HG02588 (cell line): ENCODE measurements at regions not wholly inside any gene's neighbourhood (a gene's known extent, or its start where the extent isn't known, plus 50 kb on each side); places are given as distances from the start of the nearest gene placed in this dataset.

ENCODE experiments used
- ATAC-seq: cut with Tn5 transposase; IDR thresholded peaks from one replicate; pipeline ENCODE4 v1.9.1; 2021; ENCODE audit warnings: mild to moderate bottlenecking, moderate library complexity; ENCODE audit not compliant: unreplicated experiment

DNA sequence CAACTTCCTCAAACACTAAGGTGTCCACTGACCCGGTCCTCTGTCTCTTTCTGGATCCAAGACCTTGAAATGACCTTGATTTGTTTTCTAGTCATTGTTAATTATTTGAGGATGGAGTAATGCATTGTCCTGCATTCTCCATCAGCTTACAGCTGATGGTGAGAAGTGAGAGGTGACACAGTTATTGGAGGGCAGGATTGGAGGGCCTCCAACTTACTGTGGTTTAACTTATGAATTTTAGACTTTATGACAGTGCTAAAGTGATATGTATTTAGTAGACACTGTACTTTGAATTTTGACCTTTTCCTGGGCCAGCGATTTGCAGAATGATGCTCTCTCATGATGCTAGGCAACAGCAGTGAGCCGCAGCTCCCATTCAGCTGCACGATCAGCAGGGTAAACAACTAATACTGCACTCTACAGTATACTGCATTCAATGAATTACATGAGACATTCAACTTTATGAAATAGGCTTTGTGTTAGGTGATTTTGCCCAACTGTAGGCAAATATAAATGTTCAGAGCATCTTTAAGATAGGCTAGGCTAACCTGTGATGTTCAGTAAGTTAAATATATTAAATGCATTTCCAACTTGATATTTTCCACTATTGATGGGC is 200.0 kb upstream of the MEX3C start:
- ATAC-seq = no peak

DNA sequence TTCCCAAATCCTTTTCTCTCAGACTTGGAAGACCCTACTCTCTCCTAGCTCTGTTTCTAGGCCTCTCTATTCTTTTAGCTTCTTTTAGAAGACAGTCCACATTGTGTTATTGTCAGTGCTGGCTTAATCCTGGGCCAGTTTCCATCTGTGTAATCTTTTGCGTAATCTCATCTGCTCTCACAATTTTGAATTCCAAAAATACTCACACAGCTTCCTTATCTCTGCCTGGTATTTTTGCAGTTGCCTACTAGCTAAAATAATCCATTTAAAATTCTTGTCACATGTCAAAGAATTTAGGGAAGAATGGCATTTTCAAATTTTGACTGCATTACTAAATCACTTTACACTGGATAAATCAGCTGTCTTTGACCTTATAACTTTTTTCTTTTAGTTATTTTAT is 200.6 kb upstream of the MEX3C start:
- ATAC-seq = no peak

DNA sequence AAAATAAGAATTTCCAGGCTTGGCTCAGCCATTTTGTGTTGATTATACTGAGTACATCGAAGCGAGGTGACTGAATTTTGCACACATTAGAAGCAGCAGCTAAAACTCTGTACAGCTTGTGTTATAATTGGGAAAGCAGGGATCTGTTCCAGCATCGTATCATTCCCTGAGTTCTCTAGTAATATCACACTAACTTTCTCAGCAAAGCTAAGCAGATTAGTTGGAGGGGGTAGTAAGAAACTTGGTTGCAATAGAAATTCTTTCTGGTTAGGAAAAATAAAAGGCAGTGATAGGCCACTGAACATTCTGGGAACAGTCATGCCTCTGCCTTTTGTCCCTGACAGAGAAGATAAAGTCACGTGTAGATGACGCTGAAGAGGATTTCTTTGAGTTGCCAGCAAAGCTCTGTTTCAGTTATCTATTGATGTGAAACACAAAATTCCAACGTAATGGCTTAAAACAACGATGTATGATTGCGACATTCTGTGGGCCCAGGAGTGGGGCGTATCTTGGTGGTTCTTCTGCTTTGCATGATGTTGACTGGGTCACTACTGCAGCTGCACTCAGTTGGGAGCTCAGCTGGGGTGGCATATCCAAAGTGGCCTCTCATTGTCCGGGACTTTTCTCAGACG is 202.1 kb upstream of the MEX3C start:
- no peak for ATAC-seq

DNA sequence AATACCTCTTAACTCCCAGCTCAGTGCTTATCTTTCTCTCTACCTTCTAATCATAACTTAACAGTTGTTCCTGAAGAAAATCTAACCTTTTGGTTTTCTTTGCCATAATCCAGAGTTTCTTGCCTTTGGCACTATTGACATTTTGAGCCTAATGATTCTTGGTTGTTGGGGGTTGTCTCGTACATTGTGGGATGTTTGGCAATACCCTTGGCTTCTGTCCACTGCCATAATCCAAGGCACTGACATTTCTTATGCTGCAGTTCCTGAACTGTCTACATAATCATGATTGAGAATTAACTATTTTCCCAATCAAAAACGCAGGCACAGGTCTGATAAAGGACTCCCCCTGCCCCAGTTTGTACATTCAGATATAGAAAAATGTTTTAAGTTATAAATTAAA is 203.2 kb upstream of the MEX3C start:
- ATAC-seq = no peak

DNA sequence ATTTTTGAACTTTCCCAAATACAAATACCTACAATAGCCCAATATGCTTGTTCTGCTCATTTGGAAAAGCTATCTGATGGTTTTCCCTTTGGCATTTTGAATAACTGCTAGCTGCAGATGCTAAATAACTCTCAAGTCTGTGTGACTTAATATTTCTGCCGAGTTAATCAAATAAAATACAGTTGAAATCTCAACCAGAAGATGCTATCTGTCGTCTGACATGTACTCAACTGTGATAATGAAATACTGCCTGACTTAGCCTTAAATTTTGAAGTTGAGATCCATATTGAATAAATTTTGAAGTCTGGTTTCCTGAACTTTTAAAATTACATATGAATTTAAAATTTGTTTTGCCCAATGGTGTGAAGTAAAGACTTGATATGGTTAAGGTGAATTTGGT is 204.4 kb upstream of the MEX3C start:
- ATAC-seq = no peak

DNA sequence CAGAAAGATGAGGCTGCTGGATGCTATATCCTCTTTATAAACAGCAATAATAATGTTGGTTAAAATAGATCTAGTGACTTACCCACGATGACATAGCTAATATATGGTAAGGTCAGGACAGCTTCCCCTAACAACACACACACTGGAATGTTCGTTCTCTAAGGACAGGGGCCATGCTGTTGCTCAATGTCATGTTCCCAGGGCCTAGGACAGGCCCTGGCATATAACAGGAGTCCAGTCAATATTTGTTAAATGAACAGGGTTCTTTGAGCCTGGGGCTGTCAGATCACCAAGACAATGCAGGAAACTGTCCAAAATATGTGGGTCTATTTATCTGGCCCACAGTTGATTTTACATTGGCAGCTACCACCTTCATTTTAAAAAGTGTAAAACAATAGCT is 207.1 kb upstream of the MEX3C start:
- ATAC-seq = no peak

DNA sequence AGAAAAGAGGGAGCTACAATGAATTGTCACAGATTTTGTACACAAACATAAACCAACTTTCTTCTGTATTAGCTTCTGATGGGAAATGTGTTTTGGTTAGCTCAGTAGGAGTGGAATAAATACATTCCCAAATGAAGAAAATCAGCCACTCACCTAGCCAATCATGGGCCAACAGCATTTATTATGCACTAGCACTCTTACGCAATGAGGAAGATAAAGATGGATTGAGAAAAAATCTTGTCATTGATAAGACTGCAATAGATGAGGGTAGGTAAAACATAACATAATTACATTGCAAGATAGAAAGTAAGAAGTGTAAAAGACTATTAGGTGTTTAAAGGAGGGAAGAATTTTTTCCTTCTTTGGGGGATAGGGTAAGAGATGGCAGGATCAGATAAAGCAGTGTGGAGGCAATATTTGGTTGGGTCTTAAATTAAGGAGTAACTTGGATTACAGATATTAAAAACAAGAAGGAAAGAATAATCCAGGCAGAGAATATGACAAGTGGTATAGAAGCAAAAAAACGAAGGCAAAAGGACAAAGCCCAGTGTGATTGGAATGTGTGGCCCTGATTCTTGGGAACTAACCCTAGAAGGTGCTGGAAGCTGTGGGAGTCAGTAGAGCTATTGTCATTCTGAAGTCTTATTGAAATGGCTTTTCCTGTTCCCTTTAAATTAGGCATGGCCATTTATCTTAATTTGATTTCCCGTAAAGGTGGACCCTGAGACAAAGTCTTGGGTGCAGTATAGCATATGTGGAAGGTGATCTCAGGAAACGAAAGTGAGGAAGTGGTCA is 208.4 kb upstream of the MEX3C start:
- ATAC-seq = no peak

DNA sequence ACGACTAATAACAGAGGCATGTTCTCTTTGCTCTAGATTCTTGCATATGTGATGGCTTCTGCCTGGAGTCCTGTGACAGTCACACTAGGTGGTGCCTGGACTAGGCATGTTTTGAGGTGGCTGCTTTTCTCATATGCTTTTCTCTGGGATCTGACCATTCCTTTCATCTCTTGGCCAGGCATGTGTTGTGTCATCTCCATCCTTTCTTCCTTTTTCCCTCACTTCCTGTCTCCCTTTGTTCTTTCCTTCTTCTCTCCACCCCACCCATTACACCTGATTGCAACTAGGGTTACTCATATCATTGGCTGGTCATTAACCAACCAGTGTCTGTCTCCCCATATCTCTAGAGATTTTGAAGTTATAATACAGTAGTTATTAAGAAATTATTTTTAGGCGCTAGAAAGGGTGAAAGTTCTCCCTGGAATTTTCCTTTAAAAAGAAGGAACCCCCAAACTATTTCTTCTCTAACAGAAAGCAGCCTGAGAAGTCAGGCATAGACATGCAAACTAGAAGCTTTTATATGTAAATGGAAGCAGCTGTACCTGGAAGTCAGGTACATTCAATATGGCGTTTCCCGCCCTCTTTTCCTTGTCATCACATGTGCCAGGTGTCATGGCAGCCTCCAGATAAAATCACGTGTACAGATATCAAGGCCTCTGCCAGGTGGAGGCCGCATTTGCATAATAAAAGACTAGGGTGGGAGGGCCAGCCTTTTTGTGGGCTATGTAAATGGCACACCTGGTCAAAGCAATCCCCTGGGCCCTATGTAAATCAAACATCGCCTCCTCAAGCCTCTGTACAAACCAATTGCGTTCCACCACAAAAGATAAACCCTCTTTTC is 220.4 kb upstream of the MEX3C start:
- ATAC-seq = no peak

DNA sequence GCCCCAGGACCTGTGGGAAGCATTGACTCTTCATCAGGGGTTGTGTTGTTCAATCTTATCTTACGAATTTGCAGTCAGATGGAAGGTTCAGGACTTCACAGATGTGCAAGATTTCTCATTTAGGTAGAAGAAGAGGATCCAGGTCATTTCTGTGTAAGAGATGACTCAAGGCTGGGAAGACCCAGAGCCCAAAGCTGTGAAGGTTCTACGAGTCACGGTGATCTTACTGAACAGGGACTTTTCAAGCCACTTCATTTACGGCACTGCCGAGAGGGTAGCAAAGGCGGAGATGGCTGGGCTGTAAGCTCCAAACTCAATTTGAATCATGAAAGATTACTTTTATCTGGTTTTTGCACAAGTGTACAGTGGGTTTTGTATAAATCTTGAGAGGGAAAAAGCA is 228.0 kb upstream of the MEX3C start:
- ATAC-seq = peak; percentile 74

DNA sequence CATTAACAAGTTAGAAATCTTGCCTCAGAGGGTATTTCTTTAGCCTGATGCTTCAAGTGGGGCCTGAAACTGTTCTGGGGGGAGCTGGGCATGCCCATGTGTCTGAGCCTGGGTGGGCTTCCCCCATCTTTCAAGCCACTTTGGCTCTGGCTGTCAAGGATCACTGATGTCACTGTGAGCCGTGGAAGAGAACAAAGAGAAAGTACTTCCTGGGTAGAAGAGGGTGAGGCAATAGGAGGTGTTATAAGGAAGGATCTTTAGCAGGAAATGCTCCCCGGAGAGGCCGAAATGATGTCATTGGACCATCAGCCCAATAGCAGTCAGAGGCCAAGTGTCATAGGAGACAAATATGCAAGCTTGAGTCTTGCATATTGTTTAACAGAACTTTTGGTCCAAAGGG is 228.4 kb upstream of the MEX3C start:
- peak; percentile 40 for ATAC-seq

DNA sequence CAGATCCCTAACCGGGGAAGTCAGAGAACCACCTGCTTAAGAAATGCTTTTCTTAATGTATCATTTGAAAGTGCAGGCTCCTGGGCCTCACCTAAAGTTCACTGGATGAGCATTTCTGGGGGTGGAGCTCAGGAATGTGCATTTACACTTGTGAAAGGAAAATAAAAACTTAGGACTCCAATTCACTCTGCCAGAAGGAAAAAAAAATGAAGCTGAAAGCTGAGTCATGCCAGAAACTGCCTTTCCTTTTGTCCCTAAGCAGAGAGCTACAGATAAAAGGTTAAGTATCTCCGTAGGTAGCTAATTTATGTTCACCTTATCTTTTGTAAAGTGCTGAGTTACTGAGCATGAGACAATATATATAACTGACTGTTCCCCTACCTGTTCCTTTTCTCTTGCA is 229.5 kb upstream of the MEX3C start:
- no peak for ATAC-seq

DNA sequence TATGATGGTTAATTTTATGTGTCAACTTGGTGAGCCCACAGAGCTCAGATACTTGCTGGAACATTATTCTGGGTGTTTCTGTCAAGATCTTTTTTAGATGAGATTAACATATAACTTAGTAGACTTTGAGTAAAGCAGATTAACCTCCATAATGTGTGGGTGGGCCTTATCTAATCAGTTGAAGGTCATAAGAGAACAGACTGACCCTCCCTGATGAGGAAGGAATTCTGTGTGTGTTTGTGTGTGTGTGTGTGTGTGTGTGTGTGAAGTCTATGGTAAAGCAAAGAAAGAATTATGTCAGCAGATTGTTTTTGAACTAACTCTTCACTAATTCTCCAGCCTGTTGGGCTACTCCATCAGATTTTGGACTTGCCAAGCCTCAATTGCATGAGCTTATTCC is 232.2 kb upstream of the MEX3C start:
- ATAC-seq = no peak

DNA sequence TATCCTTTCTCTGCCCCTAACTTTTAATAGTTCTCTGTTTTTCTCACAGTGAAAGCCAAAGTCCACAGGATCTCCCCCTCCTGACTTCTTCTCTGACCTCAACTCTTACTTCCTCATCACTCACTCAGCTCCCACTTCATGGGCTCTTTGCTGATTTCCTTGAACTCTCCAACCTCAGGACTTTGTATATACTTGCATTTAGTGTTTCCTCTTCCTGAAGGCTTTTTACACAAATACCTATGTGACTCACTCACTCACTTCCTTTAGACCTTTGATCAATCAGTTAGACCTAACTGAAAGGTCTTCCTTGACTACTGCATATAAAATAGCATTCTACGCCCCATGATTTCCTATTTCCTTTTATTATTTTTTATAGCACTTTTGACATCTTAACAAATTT is 233.1 kb upstream of the MEX3C start:
- ATAC-seq = no peak

DNA sequence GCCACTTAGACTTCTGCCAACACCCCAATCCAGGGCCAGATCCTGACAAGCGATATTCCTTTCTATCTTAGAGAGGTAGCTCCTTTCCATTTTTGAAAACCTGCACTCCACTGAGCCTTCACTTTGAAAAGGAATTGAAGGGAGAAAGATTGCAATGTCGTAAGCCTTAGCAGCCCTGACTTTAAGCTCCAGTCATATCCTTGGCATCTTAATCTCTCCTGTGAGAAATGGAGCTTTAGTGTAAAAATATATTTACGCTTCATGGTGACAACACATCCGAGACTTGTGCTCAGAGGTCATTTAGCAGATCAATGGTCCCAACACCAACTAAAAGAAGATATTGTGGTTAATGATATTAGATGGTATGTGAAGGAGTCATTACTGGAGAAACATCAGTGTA is 235.8 kb upstream of the MEX3C start:
- no peak for ATAC-seq

DNA sequence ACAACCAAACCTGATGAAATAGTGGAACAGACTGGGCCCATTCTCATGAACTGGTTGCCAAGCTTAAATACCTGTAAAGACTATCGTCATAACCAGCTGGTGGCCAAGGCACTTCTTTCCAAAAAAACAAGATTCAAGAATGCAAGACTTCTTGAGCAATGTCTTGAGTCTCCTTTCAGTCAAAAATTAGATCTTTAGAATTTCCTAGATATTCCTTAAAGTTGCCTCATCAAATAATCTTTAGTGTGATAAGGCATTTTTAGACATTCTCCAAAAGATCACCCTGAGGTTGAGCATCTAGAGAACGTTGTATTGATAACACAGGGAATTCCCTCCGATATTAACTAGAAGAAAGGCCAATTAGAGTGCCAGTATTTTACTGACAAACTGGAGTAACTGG is 236.4 kb upstream of the MEX3C start:
- ATAC-seq = no peak

DNA sequence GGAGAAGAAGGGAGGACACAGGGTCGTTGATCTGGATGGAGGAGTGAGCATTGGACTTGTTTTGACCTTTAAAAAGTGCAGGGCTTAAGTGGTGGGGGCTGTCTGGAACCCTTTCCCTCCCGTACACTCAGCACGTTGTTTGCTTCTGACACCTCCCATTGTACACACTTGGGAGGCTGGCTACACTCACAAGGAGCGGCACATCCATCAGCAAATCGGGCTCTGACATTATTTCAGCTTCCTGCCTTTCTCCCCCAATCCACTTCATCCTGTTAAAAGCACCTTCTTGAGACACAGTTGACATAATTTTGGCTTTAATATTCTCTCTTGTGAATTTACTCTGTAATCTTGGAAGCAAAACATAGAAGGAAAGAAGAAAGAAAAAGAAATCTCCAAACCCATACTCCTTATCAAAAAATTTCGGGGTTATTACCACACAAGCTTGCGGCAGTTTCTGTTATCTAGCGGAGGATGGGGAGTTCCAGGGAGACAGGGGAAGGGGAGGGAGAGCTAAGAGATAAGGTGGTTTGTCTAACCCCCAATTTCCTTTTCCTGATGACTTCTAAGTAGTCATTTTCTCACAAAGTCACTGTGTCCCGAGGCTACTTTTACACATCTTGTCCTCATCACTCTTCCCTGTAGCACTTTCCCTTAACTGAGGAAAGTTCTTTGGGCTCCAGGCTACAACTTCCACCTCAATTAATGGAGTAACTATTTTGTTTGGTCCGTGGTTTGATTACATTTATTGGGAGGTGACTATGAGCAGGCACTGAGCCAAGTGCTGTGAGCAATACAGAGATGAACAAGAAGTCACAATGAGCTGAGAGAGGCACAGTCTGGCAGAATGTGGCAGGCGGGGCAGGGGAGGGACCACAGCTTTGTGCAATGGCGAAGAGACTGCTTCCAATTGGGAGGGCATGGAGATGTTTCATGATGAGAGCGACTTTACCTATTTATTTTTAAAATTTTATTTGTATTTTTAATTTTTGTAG is 240.1 kb upstream of the MEX3C start:
- no peak for ATAC-seq

DNA sequence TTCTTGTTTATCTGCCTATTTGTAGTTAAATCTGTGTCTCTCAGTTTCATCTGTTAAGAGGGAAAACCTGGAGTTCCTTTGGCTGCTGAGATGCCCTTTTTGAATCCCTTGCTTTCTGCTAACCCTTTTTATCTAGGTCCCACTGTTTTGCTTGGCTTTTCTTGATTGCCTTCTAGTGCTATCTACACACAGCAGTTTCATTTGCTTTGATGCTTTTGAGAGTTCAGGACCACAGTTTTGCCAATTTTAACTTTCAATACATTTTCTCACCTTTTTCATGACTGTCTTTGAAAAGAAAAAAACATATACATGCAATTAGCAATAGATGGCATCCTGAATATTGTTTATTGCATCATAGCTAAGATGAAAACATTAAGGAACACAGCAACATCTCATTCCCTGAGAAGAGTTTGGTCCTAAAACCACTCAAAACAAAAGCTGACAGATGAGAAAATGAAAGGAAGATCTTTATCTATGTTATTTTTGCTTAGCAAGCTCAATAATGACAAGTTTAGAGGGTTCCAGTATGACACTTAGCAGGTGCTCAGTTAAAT is 241.4 kb upstream of the MEX3C start:
- ATAC-seq = no peak

DNA sequence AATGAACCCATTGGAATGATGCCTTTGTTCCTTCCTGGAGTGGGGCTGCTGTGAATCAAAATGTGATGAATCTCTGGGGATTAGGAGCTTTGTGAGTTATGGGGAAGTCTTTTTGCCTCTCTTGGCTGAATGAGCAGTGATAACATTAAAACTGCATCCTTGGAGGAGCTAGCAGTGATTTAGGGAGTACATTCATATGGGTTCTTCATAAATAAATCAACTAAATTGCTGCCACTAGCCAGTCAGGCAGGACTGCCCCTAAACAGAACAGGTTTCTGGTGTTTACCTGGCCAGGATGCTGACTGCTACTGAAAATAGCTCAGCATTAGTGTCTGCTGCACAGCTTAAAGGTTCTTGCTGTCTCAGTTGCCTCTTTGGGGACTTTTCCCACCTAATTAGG is 244.5 kb upstream of the MEX3C start:
- ATAC-seq = no peak

DNA sequence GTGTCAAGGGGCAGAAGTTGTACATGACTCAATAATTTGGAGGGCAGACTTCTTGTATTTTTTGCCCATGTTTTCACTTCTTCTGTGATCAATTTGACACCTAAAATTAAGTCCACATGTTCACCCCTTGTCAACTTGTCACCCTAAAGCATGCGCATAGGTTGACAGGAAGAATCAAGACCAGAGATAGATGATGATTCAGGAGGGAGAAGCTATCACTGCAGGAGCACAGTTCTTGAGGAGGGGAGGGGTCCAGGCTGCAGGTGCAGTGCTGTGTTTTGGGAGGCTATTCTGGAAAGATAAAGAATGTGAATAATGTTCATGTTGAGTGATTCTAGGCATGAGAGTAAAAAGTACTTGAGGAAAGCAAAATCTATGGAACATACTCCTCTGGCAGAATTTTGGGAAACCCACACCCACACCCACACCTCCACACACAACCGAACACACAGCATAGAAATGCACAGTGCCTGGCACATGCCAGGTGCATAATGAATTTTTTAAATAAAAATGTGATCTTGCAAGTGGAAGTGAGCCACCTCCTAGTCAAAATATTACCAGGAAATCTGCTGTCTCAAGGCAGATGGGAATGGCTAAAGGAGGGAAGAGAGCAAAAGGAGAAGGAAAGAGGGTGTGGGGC is 249.2 kb upstream of the MEX3C start:
- no peak for ATAC-seq
